Activated naive CD4-positive, alpha-beta T cell treated with anti-CD3 and anti-CD28 coated beads, Interleukin-2, amount 10 ng/mL, durations not matched to agents 7 days and 5 days (primary cell): ENCODE measurements at regions not wholly inside any gene's neighbourhood (a gene's known extent, or its start where the extent isn't known, plus 50 kb on each side); places are given as distances from the start of the nearest gene placed in this dataset.
"Not testable (repeated sequence)": the region's sequence is repeated elsewhere in the genome, so short reads cannot be mapped to it uniquely, and the experiment has no call there.

Experiments used
- CTCF ChIA-PET: fragments of 350-600 bp; sonication (Branson Sonifier 250); formaldehyde crosslinking; loops from one replicate; lab custom pipeline; 2021; ENCODE audit warnings: antibody characterized with exemption; lab: Charles Lee
- DNase-seq: peaks from one replicate; pipeline ENCODE4 v3.0.0-alpha.2; 2020
- H3K27ac Mint-ChIP-seq: one replicate; pipeline ENCODE4 v1.8.0; 2021; ENCODE audit warnings: mild to moderate bottlenecking, moderate library complexity, mixed read lengths
- H3K27me3 Mint-ChIP-seq: one replicate; pipeline ENCODE4 v1.8.0; 2021; ENCODE audit warnings: mild to moderate bottlenecking, mixed read lengths
- H3K36me3 Mint-ChIP-seq: one replicate; pipeline ENCODE4 v1.8.0; 2021; ENCODE audit warnings: mixed read lengths
- H3K4me1 Mint-ChIP-seq: one replicate; pipeline ENCODE4 v1.8.0; 2021; ENCODE audit warnings: mixed read lengths
- H3K4me3 Mint-ChIP-seq: one replicate; pipeline ENCODE4 v1.8.0; 2021; ENCODE audit warnings: mild to moderate bottlenecking, moderate library complexity, mixed read lengths
- H3K9me3 Mint-ChIP-seq: one replicate; pipeline ENCODE4 v1.8.0; 2021; ENCODE audit warnings: mixed read lengths

DNA sequence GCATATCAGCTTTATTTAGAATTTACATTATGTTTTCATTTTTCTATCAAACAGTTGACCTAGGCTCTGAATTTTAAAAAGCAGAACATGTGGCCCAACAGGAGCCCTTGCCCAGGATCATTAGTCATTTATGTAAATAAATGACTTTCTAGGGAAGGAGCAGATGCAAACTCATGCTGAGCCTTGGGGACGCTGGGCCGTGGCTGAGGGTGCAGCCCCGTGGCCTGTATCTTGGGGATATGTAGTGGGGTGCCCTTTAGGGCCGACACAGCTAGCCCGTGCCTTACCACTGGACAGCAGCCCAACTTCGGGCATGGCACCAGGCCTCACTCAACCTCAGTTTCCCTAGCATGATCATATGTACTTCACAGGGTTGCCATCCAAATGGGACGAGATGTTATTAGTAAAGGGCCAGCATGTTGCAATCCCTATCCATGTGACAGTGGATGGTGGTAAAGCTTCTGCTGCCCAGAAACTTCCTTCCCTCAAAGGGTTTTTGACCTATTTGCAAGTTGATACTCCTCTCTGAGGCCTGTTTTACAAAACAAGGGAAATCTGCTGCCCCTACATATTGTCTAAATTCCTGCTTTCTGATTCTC lies 357.9 kb downstream of the ANAPC1 start:
- DNase-seq, CTCF ChIA-PET, H3K36me3 Mint-ChIP-seq, H3K9me3 Mint-ChIP-seq, H3K27ac Mint-ChIP-seq, H3K4me3 Mint-ChIP-seq, H3K4me1 Mint-ChIP-seq: not testable (repeated sequence)
- H3K27me3 Mint-ChIP-seq, result peaks cover 21% of the 10 kb centered on the region

DNA sequence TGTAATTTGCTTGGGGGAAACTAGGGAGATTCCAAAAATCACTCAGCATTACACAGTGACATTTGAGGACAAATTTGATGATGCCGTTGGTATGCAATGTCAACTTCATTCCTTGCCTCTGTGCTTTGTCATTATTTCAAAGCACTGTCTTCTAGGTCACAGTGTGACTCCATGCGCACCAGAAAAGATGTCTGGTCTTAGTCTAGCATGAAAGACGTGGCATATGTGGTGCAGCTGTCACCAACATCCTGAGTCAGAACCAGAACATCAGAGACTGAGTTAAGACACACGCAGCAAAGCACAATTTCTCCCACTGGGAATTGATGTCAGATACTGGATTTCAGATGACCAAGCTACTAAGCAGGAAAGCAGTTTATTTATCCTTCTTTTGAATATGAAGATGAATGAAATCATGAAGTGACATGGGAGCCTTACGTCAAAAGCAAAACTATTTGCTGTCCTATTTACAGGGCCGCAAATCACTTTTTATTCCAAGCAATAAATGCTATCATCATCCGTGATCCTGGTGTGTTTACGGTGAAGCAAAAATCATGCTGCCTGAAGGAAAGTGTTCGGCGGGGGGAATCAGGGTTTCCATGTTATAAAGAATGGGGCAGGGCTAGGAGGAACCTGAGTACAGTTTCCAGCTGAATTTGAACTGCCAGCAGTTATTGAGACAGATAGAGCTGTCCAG lies 356.1 kb downstream of the ANAPC1 start:
- Mint-ChIP-seq H3K4me1 (peaks cover 17% of the 10 kb centered on the region), H3K27me3 (peaks cover 12% of the 10 kb centered on the region)
- H3K27ac Mint-ChIP-seq, H3K4me3 Mint-ChIP-seq, DNase-seq, H3K9me3 Mint-ChIP-seq, CTCF ChIA-PET, H3K36me3 Mint-ChIP-seq: not testable (repeated sequence)

DNA sequence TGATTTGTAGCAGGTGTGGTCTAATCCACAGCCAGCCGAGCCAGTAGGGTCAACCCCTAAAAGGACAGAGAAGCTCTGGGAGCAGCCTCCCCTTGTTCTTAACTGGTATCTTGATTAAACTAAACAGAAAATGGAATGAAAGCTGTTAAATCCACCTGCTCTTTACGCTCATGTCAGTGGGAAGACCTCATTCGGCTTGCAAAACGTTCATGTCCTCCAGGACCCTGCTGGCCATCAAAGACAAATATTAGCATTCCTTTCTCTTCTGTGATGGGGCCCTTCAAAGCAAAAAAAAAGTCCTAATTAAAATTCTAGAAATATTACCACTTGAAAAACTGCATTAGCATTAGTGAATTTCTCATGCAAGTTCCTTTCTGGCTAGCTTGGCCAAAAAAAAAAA lies 355.0 kb downstream of the ANAPC1 start:
- H3K27ac Mint-ChIP-seq, result not testable (repeated sequence)

DNA sequence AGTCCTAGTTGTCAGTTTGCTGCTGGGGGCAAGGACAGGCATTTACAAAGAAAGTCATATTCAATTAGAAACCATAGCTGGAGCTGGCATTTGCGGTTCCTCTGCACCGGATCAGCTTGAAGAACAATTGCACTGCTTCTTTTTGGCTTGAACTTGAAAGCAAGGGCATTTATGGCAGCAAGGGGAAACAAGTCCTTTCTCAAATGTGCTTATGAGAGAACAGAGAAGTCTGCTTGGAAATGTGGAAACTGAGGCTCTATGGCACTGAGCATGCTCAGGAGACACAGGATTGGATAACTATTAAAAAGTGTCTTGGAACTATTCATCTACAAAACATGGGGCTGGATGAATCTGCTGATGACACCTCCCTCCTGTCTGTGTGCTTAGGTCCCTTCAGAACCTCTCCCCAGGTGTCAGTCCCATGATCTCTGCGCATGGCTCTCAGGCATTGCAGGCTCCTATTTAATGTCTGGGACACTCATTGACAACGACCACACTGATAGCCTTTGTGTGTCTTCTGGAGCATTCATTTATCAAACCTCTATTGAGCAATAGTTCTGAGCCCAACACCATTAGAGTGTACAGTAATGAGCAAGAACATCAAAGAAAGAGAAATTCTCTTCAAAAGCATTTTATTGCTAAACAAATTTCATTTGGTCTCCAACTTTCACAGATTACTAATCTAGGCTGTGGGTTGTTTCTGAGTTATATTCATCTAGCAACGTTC lies 353.6 kb downstream of the ANAPC1 start:
- H3K36me3 Mint-ChIP-seq, CTCF ChIA-PET, DNase-seq, H3K27me3 Mint-ChIP-seq, H3K27ac Mint-ChIP-seq, H3K9me3 Mint-ChIP-seq, H3K4me3 Mint-ChIP-seq: not testable (repeated sequence)
- peaks cover 34% of the 10 kb centered on the region for H3K4me1 Mint-ChIP-seq

More for the DNA sequence above, 355.0 kb downstream of the ANAPC1 start:
- CTCF ChIA-PET, H3K27me3 Mint-ChIP-seq, H3K36me3 Mint-ChIP-seq, H3K9me3 Mint-ChIP-seq, H3K4me3 Mint-ChIP-seq, DNase-seq: not testable (repeated sequence)
- H3K4me1 Mint-ChIP-seq, result peaks cover 23% of the 10 kb centered on the region

DNA sequence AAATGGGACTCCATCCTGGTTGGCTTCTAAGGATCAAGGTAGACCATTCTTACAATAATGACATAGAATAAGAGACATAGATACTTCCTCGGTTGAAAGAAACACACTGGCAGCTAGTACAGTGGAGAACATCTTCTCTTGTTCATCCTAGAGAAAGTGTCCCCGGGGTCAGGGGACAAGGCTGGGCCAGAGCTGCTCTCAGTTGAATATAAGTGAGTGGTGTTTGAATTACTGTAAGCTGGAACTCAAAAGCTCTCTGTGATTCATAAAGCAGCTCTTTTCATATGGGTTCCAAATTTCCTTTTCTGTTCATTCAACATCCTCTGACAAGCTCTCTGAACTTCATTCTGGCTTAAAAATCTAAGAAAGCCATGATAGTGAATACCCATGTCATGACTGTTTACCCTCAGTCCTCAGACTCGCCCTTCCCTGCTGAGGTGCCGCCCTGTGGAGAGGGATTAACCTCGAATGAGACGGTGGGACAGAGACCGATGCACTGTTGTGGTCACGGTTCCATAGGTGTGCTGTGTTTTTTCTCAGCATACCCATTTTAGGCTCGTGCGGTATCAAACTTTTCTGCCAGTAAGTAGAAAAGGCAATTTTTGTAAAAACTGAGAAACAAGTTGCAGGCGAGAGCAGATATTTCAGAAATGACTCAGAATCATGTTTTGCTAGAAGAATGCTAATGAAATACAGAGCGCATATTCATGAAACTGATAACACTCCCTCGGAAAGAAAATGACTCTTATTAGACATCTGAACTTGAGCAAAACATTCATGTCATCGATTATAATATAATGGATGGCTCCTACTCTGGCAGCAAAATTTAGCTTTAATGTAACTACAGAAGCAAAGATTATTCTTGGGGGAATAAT lies 351.1 kb downstream of the ANAPC1 start:
- DNase-seq, result peak; percentile 33
- H3K4me3 Mint-ChIP-seq, result peak overlapping the region; percentile 65

DNA sequence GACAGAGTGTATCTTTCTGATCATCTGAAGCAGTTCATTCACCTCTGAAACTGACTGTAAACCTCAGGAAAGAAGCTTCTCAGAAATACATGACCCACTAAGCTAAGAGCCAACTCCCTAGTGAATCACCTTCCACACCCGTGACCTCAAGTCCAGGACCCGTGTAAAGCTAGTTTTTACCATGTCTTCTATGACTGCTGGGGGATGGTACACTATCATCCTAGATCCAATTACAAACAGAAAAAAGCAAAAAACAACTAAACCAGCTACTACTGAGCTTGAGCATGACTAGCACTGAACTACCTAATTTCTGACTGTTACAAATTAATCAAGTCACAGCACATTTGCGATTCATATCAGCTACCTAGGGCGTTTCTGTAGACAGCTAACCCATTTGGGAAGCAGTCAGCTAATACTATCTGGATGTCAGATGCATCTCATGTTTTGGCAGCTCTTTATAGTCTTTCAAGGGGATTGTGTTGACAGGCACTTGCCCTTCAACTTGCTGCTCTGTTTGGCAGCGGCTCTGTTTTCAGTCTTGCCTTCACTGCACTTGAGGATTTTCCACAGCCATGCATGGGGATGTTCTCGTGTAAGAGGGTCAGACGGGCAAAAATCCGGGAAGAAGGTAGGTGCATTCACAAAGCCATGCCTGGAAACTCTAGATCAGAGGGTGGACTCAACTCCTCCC lies 350.3 kb downstream of the ANAPC1 start:
- H3K9me3 Mint-ChIP-seq, DNase-seq, H3K27me3 Mint-ChIP-seq, CTCF ChIA-PET, H3K36me3 Mint-ChIP-seq: not testable (repeated sequence)
- H3K4me3 Mint-ChIP-seq, result peak overlapping the region; percentile 19
- H3K27ac Mint-ChIP-seq, result peak overlapping the region; percentile 93
- peaks cover 43% of the 10 kb centered on the region for H3K4me1 Mint-ChIP-seq

More for the DNA sequence above, 351.1 kb downstream of the ANAPC1 start:
- H3K27me3 Mint-ChIP-seq, H3K36me3 Mint-ChIP-seq, H3K9me3 Mint-ChIP-seq, CTCF ChIA-PET: not testable (repeated sequence)
- H3K4me1 Mint-ChIP-seq, result peaks cover 46% of the 10 kb centered on the region
- H3K27ac Mint-ChIP-seq, result peak overlapping the region; percentile 98

DNA sequence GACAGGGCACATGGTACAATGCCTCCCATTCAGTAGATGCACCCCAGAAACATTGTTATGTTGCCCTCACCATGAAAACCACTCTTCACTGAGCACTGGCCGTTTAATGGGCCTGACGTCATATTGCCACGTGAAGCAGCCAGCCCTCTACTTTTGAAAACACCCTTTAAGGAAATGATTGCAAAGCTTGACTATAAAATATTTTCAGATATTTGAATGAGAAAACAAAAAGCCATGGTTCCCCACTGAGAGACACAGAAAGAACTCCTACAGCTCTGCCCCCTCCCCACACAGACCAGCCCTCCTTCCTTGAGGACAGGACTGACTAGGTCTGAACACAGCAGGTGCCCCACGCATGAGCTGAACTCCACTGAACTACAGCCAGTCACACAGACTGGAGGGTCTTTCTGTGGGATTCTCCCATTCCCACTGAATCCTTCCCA lies 349.1 kb downstream of the ANAPC1 start:
- Mint-ChIP-seq H3K9me3 (peaks cover 3% of the 10 kb centered on the region), H3K27ac (peak overlapping the region; percentile 92), H3K36me3 (peaks cover 7% of the 10 kb centered on the region), H3K4me3 (no peak overlapping the region), H3K4me1 (peaks cover 43% of the 10 kb centered on the region), H3K27me3 (peaks cover 5% of the 10 kb centered on the region)
- CTCF ChIA-PET, result no interaction called here
- peak; percentile 28 for DNase-seq

DNA sequence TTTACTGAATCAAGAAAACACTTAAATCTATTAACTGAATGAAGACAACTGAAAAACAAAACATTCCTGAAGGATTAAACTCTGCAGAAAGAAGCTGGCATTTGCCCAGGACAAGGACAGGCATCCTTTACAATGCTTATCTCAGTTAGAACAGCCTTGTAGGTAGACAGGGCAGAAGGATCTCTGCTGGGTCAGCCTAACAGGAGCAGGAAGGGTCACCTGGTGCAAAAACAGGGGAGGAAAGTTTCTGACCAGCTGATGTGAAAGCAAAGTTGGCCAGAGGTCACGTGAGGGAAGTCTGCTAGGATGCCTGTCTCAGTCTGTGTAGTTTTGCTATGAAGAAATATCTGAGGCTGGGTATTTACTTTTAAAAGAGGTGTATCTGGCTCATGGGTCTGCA lies 348.6 kb downstream of the ANAPC1 start:
- Mint-ChIP-seq H3K36me3 (peaks cover 7% of the 10 kb centered on the region), H3K4me1 (peaks cover 40% of the 10 kb centered on the region), H3K9me3 (peaks cover 3% of the 10 kb centered on the region), H3K4me3 (no peak overlapping the region), H3K27ac (peak overlapping the region; percentile 92), H3K27me3 (peaks cover 5% of the 10 kb centered on the region)
- CTCF ChIA-PET, result no interaction called here
- DNase-seq, result no peak

DNA sequence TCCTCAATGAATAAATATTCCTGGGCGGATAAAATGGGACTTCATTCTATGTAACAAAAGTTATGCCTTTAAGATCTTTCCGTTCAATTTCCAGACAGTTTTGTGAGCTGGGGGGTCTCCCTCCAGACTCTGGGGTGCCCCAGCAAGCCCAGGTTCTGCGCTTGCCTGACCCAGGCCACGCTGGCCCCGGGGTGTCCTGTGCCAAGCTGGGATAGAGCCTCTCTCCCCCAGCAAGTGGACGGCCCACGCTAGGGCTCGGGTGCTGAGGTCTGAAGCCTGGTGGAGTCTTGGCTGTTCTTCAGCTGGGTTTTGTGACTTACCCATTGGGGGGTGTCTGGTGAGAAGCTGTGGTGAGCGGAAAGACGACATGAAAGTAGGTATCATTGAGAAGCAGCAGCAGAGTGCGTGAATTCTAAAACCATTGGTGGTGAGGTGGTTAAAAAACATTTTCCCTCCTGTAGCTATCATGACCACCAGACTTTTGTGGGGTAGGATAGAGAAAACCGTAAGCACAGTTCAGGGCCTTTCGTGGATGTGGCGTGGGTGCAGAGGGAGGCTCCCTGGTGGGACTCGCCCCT lies 346.8 kb downstream of the ANAPC1 start:
- H3K27me3 Mint-ChIP-seq, result peaks cover 5% of the 10 kb centered on the region
- peaks cover 7% of the 10 kb centered on the region for H3K36me3 Mint-ChIP-seq
- peaks cover 3% of the 10 kb centered on the region for H3K9me3 Mint-ChIP-seq
- peaks cover 40% of the 10 kb centered on the region for H3K4me1 Mint-ChIP-seq
- CTCF ChIA-PET, result no interaction called here
- DNase-seq, result no peak
- H3K27ac Mint-ChIP-seq, result no peak overlapping the region
- no peak overlapping the region for H3K4me3 Mint-ChIP-seq

DNA sequence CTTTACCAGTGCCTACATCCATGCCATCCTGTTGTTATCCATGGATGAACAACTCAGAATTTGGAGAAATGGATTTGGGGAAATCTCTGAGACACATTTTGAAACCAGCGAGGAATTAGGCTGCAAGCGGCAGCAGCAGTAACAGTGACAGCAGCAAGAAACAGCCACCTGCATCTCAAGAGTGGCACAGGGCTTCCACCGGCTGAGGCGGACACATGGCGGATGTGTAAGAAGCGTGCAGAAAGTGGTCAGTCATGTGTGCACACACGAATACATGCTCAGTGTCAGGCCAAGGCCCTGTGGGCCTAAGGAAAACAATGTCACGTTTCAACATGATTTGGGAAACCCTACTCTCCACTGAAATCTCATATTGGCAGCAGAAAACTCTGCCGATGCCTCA lies 344.0 kb downstream of the ANAPC1 start:
- CTCF ChIA-PET, H3K4me3 Mint-ChIP-seq, H3K36me3 Mint-ChIP-seq, H3K9me3 Mint-ChIP-seq, H3K27ac Mint-ChIP-seq, DNase-seq, H3K27me3 Mint-ChIP-seq: not testable (repeated sequence)
- H3K4me1 Mint-ChIP-seq, result peaks cover 20% of the 10 kb centered on the region

DNA sequence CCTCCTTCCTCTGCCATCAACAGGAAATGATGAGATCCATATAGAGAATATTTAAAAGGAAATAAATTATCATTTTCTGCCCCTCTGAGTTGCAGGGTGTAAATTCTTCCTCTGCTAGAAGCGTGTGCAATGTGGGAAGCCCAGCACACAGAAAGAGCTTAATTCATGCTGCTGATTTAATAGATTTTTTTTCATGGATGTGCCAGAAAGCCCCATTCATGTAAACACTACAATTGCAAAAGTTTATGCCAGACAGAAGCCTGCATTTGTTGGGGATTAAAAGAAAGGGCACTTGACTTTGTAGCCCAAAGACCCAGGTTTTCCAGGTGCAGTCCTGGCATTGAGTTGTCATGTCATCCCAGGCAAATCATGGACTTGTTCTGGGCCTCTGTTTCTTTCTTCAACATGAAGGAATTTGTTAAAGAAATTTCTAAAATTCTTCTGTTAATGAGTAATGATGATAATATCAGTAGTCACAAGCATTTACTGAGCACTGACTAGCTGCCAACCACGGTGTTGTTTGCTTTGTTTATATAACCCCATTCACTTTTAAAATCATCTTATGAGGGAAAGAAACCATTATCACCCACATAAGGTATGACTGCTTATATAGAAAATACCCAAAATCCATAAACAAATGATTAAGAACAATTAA lies 341.7 kb downstream of the ANAPC1 start:
- H3K4me3 Mint-ChIP-seq, H3K9me3 Mint-ChIP-seq, CTCF ChIA-PET, H3K27ac Mint-ChIP-seq, H3K36me3 Mint-ChIP-seq, H3K27me3 Mint-ChIP-seq, DNase-seq, H3K4me1 Mint-ChIP-seq: not testable (repeated sequence)

DNA sequence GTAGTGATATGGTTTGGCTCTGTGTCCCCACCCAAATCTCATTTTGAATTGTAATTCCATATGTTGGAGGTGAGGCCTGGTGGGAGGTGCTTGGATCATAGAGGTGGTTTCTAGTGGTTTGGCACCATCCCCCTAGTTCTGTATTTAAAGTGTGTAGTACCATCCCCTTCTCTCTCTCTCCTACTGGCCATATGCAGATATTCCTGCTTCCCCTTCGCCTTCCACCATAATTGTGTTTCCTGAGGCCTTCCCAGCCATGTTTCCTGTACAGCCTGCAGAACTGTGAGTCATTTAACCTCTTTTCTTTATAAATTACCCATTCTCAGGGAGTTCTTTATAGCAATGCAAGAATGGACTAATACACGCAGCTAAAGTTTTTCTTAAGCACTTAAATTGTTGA lies 340.0 kb downstream of the ANAPC1 start:
- H3K9me3 Mint-ChIP-seq, CTCF ChIA-PET, H3K27ac Mint-ChIP-seq, H3K4me3 Mint-ChIP-seq, H3K27me3 Mint-ChIP-seq, H3K36me3 Mint-ChIP-seq, DNase-seq: not testable (repeated sequence)
- H3K4me1 Mint-ChIP-seq, result peaks cover 11% of the 10 kb centered on the region
